ENCODE measurements at regions not wholly inside any gene's neighbourhood (a gene's known extent, or its start where the extent isn't known, plus 50 kb on each side); places are given as distances from the start of the nearest gene placed in this dataset.

DNA sequence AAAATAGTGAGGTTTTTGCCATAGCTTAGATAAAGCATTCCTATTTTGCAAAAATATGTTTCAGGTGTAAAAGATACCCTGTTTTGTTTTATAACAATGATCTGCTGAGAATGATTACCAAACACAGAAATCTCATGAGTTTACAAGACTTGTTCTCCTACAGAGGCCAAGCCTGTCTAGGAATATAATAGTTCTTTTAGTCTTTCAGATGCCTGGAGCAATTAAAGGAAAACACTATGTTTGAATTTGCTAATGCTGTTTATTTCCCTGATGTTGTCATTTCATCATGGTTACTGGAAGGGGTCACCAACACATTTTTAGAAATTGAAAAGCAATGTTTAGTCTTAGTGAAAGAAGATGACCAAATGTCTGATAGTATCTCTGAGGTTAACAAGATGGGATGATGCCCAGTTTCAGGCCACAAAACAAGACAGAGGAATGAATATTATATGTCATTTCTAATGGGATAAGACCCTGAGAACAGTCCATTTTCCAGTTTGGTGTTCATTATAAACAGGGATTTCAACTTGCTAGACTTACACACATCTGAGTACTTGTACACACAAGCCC lies 559.9 kb downstream of the INHBA start:
- ChIA-PET CTCF (no interaction called here), POLR2A (no interaction called here)
- DNase-seq = no peak
- Mint-ChIP-seq H3K27me3 (no peaks in the 10 kb centered on the region), H3K27ac (no peak overlapping the region), H3K36me3 (no peaks in the 10 kb centered on the region), H3K4me1 (ENCODE audit: low read depth) (no peaks in the 10 kb centered on the region), H3K4me3 (no peak overlapping the region), H3K9me3 (no peaks in the 10 kb centered on the region)
- intact Hi-C loops (cut with micrococcal nuclease) = no loop called here

DNA sequence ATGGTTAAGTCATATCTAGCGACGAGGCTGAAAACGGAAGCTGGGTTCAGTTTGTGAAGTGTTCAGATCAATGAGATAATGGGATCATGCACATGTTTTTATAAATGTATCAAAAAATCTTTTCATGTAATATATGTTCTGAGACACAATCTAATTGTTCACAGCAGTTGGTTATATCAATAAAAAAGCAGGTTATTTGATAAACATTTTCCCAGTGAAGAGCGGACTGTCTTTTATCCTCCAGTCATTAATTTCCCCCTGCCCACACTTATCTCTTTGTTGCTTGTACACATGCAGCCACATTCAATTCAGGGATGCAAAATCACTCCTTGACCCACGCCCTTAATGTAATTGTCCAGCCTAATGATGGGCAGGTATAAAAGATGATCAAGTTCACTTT lies 563.1 kb downstream of the INHBA start:
- H3K4me3 Mint-ChIP-seq = no peak overlapping the region
- peaks cover 2% of the 10 kb centered on the region for H3K9me3 Mint-ChIP-seq
- no peak overlapping the region for H3K27ac Mint-ChIP-seq
- no peaks in the 10 kb centered on the region for H3K36me3 Mint-ChIP-seq
- DNase-seq = no peak
- no peaks in the 10 kb centered on the region for H3K27me3 Mint-ChIP-seq
- ChIA-PET POLR2A (no interaction called here), CTCF (no interaction called here)
- intact Hi-C loops (cut with micrococcal nuclease) = no loop called here
- no peaks in the 10 kb centered on the region for H3K4me1 Mint-ChIP-seq (ENCODE audit: low read depth)

DNA sequence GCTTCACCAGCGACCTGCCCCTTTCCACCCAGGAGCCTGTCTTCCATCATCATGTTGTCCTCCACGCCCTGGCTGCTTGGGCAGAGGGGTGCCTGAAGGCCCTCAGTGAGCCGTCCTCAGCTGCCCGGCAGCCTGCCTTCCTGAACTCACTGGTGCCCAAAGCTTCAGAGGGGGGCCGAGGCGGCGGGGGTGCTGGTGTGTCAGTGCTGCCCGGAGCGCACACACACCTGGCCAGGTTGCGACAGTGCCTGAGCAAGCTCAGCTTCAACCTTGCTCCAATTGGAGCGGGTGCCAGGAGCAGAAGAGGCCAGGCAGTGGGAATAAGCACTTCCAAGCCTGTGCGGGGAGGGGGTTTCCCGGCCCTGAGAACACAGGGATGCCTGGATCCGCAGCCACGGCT lies 566.3 kb downstream of the INHBA start:
- ChIA-PET CTCF (no interaction called here), POLR2A (no interaction called here)
- no peak for DNase-seq
- H3K9me3 Mint-ChIP-seq = peaks cover 2% of the 10 kb centered on the region
- H3K4me1 Mint-ChIP-seq (ENCODE audit: low read depth) = no peaks in the 10 kb centered on the region
- H3K4me3 Mint-ChIP-seq = no peak overlapping the region
- intact Hi-C loops (cut with micrococcal nuclease) = no loop called here
- H3K27ac Mint-ChIP-seq = no peak overlapping the region
- H3K27me3 Mint-ChIP-seq = no peaks in the 10 kb centered on the region
- H3K36me3 Mint-ChIP-seq = no peaks in the 10 kb centered on the region

DNA sequence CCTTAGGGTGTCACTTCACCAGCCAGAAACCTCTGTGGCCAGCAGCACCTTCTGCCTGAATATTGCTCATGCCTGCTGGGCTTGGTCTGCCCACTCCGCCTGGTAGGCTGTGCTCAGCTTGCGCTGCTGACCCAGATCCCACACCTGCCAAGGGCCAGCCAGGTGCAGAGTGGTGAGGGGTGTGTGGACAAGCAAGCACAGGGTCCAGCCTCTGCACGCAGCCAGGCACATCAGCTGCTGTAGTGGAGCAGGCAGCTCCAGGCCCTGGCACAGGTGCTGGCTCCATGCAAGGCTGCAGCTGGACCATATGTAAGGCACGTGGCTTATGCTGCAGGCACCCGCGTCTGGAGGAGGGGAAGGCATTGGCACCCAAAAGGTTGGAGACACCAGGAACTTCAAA lies 567.4 kb downstream of the INHBA start:
- ChIA-PET CTCF (no interaction called here), POLR2A (no interaction called here)
- intact Hi-C loops (cut with micrococcal nuclease) = no loop called here
- no peaks in the 10 kb centered on the region for H3K27me3 Mint-ChIP-seq
- H3K4me1 Mint-ChIP-seq (ENCODE audit: low read depth) = no peaks in the 10 kb centered on the region
- H3K4me3 Mint-ChIP-seq = no peak overlapping the region
- H3K27ac Mint-ChIP-seq = no peak overlapping the region
- H3K9me3 Mint-ChIP-seq = peaks cover 2% of the 10 kb centered on the region
- H3K36me3 Mint-ChIP-seq = no peaks in the 10 kb centered on the region
- no peak for DNase-seq

DNA sequence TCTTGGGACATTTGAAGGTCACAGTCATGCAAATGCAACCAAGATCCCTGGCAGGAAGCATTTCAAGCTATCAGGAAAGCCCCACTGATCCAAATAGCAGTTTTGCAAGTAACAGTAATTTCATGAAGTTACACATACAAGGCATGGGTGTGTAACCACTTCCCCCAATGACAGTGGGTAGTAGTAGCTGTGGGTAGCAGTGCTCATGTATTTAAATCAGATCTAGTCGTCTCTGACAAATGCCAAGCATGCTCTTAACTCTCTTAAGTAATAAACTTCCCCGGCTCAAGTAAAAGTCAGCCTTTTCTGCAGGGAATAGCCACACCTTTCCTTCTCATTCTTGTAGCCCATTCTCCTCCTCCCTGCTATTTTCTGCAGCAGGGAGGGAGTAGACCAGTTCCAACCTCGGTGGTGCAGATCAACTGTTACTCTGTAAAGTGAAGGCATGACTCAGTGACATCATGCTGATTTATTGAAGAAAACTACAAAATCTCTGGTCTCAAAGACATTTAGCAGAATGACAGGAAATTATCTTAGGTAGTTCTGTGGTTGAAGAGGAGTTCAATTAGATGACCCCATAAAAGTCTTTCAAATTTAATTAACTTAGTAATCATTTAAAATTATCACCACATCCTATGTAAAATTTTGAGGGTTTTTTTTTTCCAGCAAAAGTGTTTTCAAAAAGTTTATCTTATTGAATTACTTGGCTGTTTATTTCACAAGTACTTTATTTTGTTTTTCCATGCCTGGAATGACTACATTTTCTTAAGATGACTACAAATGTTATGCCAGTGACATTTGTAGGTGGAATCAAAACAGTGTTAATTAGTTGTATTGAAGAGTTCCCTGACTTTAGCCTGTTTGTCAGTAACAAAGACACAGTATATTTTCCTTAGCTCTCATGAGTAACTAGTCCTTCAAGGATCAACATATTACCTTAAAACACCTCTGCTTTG lies 568.3 kb downstream of the INHBA start:
- no peak overlapping the region for H3K27ac Mint-ChIP-seq

DNA sequence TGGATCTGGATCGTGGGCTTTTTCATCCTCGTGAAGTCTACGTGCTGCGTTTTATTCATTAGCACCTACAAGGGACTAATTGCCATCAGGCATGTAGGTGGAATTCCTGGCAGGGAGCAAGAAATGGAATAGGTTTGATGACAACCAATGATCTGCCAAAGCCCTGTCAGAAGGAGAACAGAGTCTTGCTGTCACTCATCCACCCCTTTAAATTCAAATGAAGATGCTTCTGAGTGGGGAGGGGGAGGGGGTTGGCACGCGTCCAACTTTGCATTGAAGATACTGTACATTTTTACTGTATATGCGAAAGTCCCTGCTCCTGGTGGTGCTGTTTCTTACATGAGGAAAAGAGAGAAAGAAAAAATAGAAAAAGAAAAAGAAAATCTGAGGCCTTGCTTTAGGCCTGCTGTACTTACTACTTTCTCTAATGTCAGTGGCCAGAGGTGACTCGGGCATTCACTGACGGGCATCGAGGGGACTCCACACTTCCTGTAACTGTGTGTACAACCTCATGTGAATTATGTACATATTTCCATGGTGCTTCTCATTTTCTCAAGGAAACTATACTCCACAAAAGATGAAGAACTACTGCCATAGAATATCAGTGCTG lies 569.1 kb downstream of the INHBA start:
- intact Hi-C loops (cut with micrococcal nuclease) = no loop called here
- H3K36me3 Mint-ChIP-seq = no peaks in the 10 kb centered on the region
- CTCF ChIA-PET = no interaction called here

More for the DNA sequence above, 568.3 kb downstream of the INHBA start:
- no peaks in the 10 kb centered on the region for H3K27me3 Mint-ChIP-seq
- no peaks in the 10 kb centered on the region for H3K4me1 Mint-ChIP-seq (ENCODE audit: low read depth)
- no peak for DNase-seq
- POLR2A ChIA-PET = interaction anchor here (0.6 kb wide), 1 partner anchor 42 kb away, joined by 3 read pairs; no protein-coding TSS in a partner anchor
- H3K36me3 Mint-ChIP-seq = no peaks in the 10 kb centered on the region
- peaks cover 2% of the 10 kb centered on the region for H3K9me3 Mint-ChIP-seq
- CTCF ChIA-PET = no interaction called here
- H3K4me3 Mint-ChIP-seq = no peak overlapping the region
- intact Hi-C loops (cut with micrococcal nuclease) = no loop called here

DNA sequence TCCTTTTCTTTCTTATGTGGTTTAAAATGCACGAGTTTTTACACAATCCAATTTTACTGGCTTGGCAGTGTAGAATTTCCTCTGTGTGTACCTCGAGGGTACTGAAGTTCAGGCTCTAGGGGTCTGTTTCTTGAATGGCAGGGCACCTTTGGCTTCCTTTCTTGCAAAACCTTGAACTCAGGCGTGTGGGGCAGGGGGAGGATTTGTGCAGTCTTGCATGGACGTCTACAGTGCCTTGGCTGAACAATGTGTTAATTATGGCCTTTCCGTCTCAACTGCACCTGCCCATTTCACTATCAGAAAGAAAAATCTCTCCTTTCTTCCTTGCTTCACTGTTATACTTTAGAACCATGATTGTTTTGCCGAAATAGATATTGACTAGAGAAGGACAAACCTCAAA lies 570.9 kb downstream of the INHBA start:
- H3K27me3 Mint-ChIP-seq = no peaks in the 10 kb centered on the region
- no peaks in the 10 kb centered on the region for H3K36me3 Mint-ChIP-seq
- H3K4me3 Mint-ChIP-seq = no peak overlapping the region
- CTCF ChIA-PET = no interaction called here
- DNase-seq = no peak
- H3K27ac Mint-ChIP-seq = no peak overlapping the region
- POLR2A ChIA-PET = no interaction called here
- intact Hi-C loops (cut with micrococcal nuclease) = no loop called here
- H3K9me3 Mint-ChIP-seq = no peaks in the 10 kb centered on the region
- H3K4me1 Mint-ChIP-seq (ENCODE audit: low read depth) = no peaks in the 10 kb centered on the region

More for the DNA sequence above, 569.1 kb downstream of the INHBA start:
- POLR2A ChIA-PET = interaction anchor here (0.6 kb wide), 1 partner anchor 41 kb away, joined by 3 read pairs; no protein-coding TSS in a partner anchor
- H3K27me3 Mint-ChIP-seq = no peaks in the 10 kb centered on the region
- no peak for DNase-seq
- H3K9me3 Mint-ChIP-seq = peaks cover 2% of the 10 kb centered on the region
- H3K27ac Mint-ChIP-seq = no peak overlapping the region
- no peak overlapping the region for H3K4me3 Mint-ChIP-seq
- H3K4me1 Mint-ChIP-seq (ENCODE audit: low read depth) = no peaks in the 10 kb centered on the region

DNA sequence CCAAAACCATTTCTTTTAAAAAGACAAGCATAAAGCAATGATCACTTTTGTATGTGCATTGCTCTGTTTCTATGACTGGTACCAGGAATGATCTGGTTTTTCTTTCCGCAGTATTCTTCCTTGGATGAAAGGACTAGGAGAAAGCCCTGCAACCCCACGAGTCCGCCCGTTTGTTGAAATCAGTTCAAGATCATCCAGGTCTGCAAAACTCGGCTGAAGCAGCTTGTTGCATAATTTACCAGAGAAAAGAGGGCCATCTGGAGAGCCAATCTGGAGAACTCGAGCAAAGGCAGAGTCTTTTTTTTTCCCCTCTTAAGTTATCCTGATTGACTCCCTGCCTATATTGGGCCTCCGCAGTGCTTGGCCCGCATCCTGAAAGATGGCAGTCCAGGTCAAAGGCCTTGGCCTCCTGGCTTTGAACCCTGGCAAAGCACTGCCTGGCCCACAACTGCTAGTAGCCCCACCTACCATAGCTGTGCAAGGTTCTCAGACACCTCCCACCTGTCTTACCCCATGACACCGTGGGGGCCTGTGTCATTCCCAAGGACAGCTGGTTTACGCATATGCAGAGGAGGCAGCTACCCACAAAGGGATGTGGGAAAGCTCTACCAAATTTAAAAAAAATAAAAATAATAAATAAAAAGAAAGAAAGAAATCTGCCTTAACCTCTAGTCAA lies 572.2 kb downstream of the INHBA start:
- no peaks in the 10 kb centered on the region for H3K4me1 Mint-ChIP-seq (ENCODE audit: low read depth)
- H3K36me3 Mint-ChIP-seq = no peaks in the 10 kb centered on the region
- no peaks in the 10 kb centered on the region for H3K27me3 Mint-ChIP-seq
- ChIA-PET POLR2A (no interaction called here), CTCF (no interaction called here)
- intact Hi-C loops (cut with micrococcal nuclease) = no loop called here
- no peak overlapping the region for H3K4me3 Mint-ChIP-seq
- no peak for DNase-seq
- H3K27ac Mint-ChIP-seq = no peak overlapping the region
- no peaks in the 10 kb centered on the region for H3K9me3 Mint-ChIP-seq

DNA sequence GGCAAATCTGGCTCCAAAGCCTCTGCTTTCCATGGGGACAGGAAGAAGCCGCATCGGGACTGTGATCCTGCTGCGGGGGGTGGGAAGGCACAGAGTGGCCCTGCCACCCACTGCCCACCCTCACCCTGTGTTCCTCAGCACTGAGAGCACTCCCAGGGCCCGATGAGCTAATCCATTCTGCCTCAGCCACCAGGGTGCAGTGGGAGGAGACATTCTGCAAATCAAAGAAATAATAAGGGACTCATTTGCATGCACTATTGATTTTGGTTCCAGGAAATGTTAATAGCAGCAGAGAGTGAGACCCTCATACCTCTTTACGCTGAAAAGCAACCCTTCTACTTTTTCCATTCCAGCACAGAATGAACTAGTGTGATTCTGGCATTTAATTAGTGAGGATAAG lies 572.8 kb downstream of the INHBA start:
- intact Hi-C loops (cut with micrococcal nuclease) = no loop called here
- H3K9me3 Mint-ChIP-seq = no peaks in the 10 kb centered on the region
- no peak for DNase-seq
- POLR2A ChIA-PET = no interaction called here
- CTCF ChIA-PET = no interaction called here
- no peaks in the 10 kb centered on the region for H3K27me3 Mint-ChIP-seq
- H3K4me1 Mint-ChIP-seq (ENCODE audit: low read depth) = no peaks in the 10 kb centered on the region
- no peak overlapping the region for H3K27ac Mint-ChIP-seq
- H3K36me3 Mint-ChIP-seq = no peaks in the 10 kb centered on the region
- H3K4me3 Mint-ChIP-seq = no peak overlapping the region

DNA sequence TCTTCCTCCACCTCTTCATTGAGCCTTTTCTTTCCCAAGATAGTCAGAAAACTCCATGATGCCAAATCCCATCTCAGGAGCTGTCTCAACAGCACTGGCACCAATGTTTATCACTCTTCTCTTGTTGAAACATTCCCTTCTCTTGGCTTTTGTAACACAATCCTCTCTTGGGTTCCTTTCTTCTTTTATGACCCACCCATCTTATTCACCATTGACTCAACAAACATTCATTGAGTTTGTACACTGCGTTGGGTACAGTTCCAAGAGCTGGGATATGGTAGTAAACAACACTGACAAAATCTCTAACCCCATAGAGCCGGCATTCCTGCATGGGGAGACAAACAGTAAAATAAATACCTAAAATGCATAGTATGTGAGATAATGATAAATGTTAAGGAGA lies 577.5 kb downstream of the INHBA start:
- H3K27ac Mint-ChIP-seq = no peak overlapping the region
- intact Hi-C loops (cut with micrococcal nuclease) = no loop called here
- CTCF ChIA-PET = no interaction called here
- no peak for DNase-seq
- no peak overlapping the region for H3K4me3 Mint-ChIP-seq
- POLR2A ChIA-PET = no interaction called here
- H3K4me1 Mint-ChIP-seq (ENCODE audit: low read depth) = no peaks in the 10 kb centered on the region
- no peaks in the 10 kb centered on the region for H3K36me3 Mint-ChIP-seq
- H3K27me3 Mint-ChIP-seq = no peaks in the 10 kb centered on the region
- peaks cover 5% of the 10 kb centered on the region for H3K9me3 Mint-ChIP-seq

DNA sequence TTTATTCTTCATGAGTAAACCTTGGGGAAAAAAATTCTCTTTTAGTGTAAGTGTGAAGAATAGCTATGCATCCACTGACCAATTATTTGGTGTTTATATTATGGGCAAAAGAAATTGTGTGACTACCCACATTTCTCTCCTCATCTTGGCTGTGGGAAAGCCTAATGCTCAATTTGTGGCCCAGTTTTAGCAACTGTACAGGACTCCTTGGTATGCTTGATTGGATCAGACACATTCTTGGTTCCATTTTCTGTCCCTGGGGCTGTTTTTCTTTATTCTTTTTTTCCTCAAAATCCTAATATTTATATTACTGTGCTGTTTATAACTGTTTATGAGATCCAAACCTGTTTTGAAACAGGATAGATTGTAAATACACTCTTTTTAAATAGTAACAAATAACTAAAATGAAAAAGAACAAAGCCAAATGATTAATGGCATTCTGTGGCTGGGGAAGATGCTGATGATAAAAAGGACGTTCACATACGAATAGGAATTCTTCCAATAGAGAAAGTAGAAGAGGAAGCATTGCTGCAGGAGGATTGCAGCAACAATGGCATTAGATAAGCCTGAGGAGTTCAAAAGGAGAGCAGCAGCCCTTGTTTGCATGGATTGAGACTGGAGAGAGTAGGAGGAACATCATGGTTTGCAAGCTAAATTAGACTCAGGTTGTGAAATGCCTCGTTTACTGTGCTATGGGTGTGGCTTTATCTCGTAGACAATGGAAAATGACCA lies 580.5 kb downstream of the INHBA start:
- no peaks in the 10 kb centered on the region for H3K4me1 Mint-ChIP-seq (ENCODE audit: low read depth)
- no peak overlapping the region for H3K27ac Mint-ChIP-seq
- H3K9me3 Mint-ChIP-seq = peaks cover 16% of the 10 kb centered on the region
- no peaks in the 10 kb centered on the region for H3K27me3 Mint-ChIP-seq
- intact Hi-C loops (cut with micrococcal nuclease) = no loop called here
- ChIA-PET CTCF (no interaction called here), POLR2A (no interaction called here)
- no peak for DNase-seq
- no peaks in the 10 kb centered on the region for H3K36me3 Mint-ChIP-seq
- no peak overlapping the region for H3K4me3 Mint-ChIP-seq

DNA sequence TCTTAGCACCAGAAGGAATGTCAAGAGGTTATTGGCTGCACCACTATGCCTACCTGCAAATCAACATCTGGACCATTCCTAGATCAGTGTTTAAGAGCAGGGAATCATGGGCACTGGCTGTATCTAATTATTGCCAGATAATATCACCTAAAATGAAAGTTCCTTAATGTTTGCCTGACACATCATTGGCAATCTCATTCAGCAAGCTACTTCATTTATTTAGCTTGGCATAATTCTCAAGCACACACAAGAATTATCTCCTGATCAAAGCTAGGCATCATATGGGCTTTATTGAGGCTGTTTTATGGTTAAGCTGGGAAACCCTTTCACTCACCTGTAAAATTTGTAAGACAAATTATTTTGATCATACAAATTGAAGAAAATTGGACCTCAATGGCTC lies 581.7 kb downstream of the INHBA start:
- Mint-ChIP-seq H3K36me3 (no peaks in the 10 kb centered on the region), H3K9me3 (peaks cover 16% of the 10 kb centered on the region), H3K4me3 (no peak overlapping the region), H3K27ac (no peak overlapping the region), H3K4me1 (ENCODE audit: low read depth) (no peaks in the 10 kb centered on the region), H3K27me3 (no peaks in the 10 kb centered on the region)
- ChIA-PET CTCF (no interaction called here), POLR2A (no interaction called here)
- intact Hi-C loops (cut with micrococcal nuclease) = no loop called here
- no peak for DNase-seq

Data from activated CD4-positive, alpha-beta memory T cell treated with anti-CD3 and anti-CD28 coated beads for 36 hours (primary cell).